Endodermal cell (in vitro differentiated cells): ENCODE measurements at regions not wholly inside any gene's neighbourhood (a gene's known extent, or its start where the extent isn't known, plus 50 kb on each side); places are given as distances from the start of the nearest gene placed in this dataset.

Source experiments
- DNase-seq: peaks from one replicate; pipeline ENCODE4 v3.0.0-alpha.2; 2017
- H3K27ac ChIP-seq: 2 replicates; pipeline ENCODE4 v1.5.1; 2013; ENCODE audit warnings: mild to moderate bottlenecking, low read depth, low read length, moderate library complexity
- H3K27me3 ChIP-seq: 2 replicates; pipeline ENCODE4 v1.6.1; 2013; ENCODE audit warnings: mild to moderate bottlenecking, low read length, moderate library complexity; ENCODE audit not compliant: insufficient read depth, control insufficient read depth, poor library complexity, severe bottlenecking
- H3K36me3 ChIP-seq: 2 replicates; pipeline ENCODE4 v1.7.0; 2013; ENCODE audit warnings: mild to moderate bottlenecking, low read length, moderate library complexity; ENCODE audit not compliant: control insufficient read depth, insufficient read depth
- H3K4me1 ChIP-seq: one replicate; pipeline ENCODE4 v1.7.0; 2013; ENCODE audit warnings: low read length; ENCODE audit not compliant: control insufficient read depth, insufficient read depth
- H3K4me3 ChIP-seq: 2 replicates; pipeline ENCODE4 v1.5.1; 2013; ENCODE audit warnings: mild to moderate bottlenecking, low read length, moderate library complexity
- H3K9ac ChIP-seq: 2 replicates; pipeline ENCODE4 v1.6.1; 2013; ENCODE audit warnings: mild to moderate bottlenecking, low read length, moderate library complexity; ENCODE audit not compliant: poor library complexity, severe bottlenecking; ENCODE audit errors: extremely low read depth
- H3K9me3 ChIP-seq: 2 replicates; pipeline ENCODE4 v1.6.1; 2013; ENCODE audit warnings: mild to moderate bottlenecking, low read length, moderate library complexity; ENCODE audit not compliant: control insufficient read depth
- H3K27ac Mint-ChIP-seq: 2 replicates; pipeline ENCODE4 v1.8.0; 2020; ENCODE audit warnings: mixed read lengths
- H3K27me3 Mint-ChIP-seq: 2 replicates; pipeline ENCODE4 v1.8.0; 2021; ENCODE audit warnings: mild to moderate bottlenecking, mixed read lengths; ENCODE audit not compliant: insufficient read depth
- H3K36me3 Mint-ChIP-seq: 2 replicates; pipeline ENCODE4 v1.8.0; 2020; ENCODE audit warnings: low read depth, mixed read lengths
- H3K4me1 Mint-ChIP-seq: 2 replicates; pipeline ENCODE4 v1.8.0; 2020; ENCODE audit warnings: mixed read lengths
- H3K4me3 Mint-ChIP-seq: 2 replicates; pipeline ENCODE4 v1.8.0; 2020; ENCODE audit warnings: mild to moderate bottlenecking, moderate library complexity, mixed read lengths
- H3K9me3 Mint-ChIP-seq: 2 replicates; pipeline ENCODE4 v1.8.0; 2020; ENCODE audit warnings: mild to moderate bottlenecking, mixed read lengths
- WGBS, 2 experiments: methylation state at CpG; one replicate each; pipeline versions ENCODE4 v1.1.5 to v1.1.7; 2013; ENCODE audit warnings: missing lambda C conversion rate in 2 of 2, mixed read lengths in 1 of 2; ENCODE audit not compliant: insufficient coverage in 1 of 2, insufficient read length in 1 of 2; 5-methylcytosine and 5-hydroxymethylcytosine counted together
- TF ChIP-seq, protein P1 (sequence below): fragments of 200-600 bp; sonication (generic); conservative IDR thresholded peaks from 2 replicates; pipeline ENCODE4 v1.5.0; 2021; ENCODE audit warnings: antibody characterized with exemption, mild to moderate bottlenecking

DNA sequence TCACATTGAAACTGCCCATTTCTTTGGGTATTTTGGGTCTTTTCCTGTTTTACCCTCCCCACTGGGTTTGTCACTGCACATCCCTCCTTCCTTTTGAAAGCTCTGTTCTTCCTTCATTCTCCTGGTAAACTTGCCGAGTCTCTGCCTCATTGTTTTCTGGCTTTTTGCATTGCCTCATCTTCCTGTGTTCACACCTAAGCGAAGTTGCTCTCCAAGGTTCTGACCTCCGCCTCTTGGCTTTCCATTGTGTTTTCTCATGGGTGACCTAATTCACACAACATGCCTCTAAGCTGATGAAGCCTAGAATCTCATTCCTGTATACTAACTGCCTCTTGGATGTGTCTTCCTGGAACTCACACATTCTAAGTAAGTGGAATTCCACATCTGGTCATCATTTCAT, 1096.1 kb upstream of the EEF2KMT start:
- no peaks in the 10 kb centered on the region for H3K4me1 ChIP-seq
- Mint-ChIP-seq H3K36me3 (no peaks in the 10 kb centered on the region), H3K4me1 (peaks cover 20% of the 10 kb centered on the region), H3K27me3 (no peaks in the 10 kb centered on the region), H3K4me3 (no peak overlapping the region), H3K9me3 (no peaks in the 10 kb centered on the region), H3K27ac (no peak overlapping the region)
- 20 to 27% methylated on average over 3 of the region's 3 CpGs for WGBS, 2 experiments
- H3K36me3 ChIP-seq: no peaks in the 10 kb centered on the region
- peak; percentile 95 for DNase-seq
- H3K4me3 ChIP-seq: no peak overlapping the region
- no peak overlapping the region for H3K27ac ChIP-seq
- H3K9me3 ChIP-seq: no peaks in the 10 kb centered on the region
- TF ChIP-seq, protein P1, sequence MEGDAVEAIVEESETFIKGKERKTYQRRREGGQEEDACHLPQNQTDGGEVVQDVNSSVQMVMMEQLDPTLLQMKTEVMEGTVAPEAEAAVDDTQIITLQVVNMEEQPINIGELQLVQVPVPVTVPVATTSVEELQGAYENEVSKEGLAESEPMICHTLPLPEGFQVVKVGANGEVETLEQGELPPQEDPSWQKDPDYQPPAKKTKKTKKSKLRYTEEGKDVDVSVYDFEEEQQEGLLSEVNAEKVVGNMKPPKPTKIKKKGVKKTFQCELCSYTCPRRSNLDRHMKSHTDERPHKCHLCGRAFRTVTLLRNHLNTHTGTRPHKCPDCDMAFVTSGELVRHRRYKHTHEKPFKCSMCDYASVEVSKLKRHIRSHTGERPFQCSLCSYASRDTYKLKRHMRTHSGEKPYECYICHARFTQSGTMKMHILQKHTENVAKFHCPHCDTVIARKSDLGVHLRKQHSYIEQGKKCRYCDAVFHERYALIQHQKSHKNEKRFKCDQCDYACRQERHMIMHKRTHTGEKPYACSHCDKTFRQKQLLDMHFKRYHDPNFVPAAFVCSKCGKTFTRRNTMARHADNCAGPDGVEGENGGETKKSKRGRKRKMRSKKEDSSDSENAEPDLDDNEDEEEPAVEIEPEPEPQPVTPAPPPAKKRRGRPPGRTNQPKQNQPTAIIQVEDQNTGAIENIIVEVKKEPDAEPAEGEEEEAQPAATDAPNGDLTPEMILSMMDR: no peak
- H3K27me3 ChIP-seq: no peaks in the 10 kb centered on the region
- no peak overlapping the region for H3K9ac ChIP-seq

DNA sequence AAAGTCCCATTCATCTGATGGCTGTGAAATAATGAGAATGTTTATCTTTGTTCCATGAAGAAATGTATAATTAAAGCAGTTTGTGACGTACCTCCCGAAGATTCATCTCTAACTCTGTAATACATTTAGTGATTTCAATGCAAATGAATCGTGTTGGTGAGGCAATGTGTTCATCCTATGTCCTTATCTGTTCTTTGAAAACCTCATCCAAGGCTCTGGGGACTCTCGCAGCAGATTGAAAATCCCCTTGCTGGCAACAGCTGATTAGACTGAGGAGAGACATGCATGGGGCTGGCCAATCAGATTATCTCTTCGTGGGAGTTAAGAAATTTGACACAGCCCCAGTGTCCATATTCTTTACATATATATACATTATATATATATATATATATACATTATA, 1095.4 kb upstream of the EEF2KMT start:
- Mint-ChIP-seq H3K36me3 (no peaks in the 10 kb centered on the region), H3K27me3 (no peaks in the 10 kb centered on the region), H3K27ac (no peak overlapping the region), H3K4me3 (no peak overlapping the region), H3K9me3 (no peaks in the 10 kb centered on the region), H3K4me1 (peaks cover 15% of the 10 kb centered on the region)
- H3K9me3 ChIP-seq: no peaks in the 10 kb centered on the region
- DNase-seq: no peak
- TF ChIP-seq, protein P1: no peak
- H3K36me3 ChIP-seq: no peaks in the 10 kb centered on the region
- no peaks in the 10 kb centered on the region for H3K4me1 ChIP-seq
- no peak overlapping the region for H3K9ac ChIP-seq
- no peaks in the 10 kb centered on the region for H3K27me3 ChIP-seq
- no peak overlapping the region for H3K4me3 ChIP-seq
- WGBS, 2 experiments: 89 to 99% methylated on average over 4 of the region's 5 CpGs
- no peak overlapping the region for H3K27ac ChIP-seq

DNA sequence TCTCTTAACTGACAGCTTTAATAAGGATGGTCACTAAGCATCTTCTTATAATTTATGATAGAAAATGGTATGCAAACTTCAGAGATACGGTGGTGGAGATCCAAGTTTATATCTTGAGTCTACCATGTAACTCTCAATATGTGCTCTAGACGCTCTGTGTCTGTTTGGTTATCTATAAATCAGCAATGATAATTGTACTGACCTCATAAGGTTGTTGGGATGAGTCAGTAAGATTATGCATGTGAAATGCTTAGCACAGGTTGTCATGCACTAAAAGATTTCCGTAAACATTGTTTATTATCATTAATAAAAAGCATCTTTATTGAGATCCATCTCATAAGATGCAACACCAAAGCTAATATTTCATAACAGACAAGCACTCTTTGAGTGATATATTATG, 1094.9 kb upstream of the EEF2KMT start:
- no peak for DNase-seq
- H3K4me3 ChIP-seq: no peak overlapping the region
- H3K36me3 ChIP-seq: no peaks in the 10 kb centered on the region
- no peak overlapping the region for H3K4me3 Mint-ChIP-seq
- H3K27ac ChIP-seq: no peak overlapping the region
- WGBS, 2 experiments: 94 to 100% methylated on average over 1 to 3 of the region's 3 CpGs
- no peaks in the 10 kb centered on the region for H3K27me3 ChIP-seq
- no peaks in the 10 kb centered on the region for H3K36me3 Mint-ChIP-seq
- TF ChIP-seq, protein P1: no peak
- no peaks in the 10 kb centered on the region for H3K4me1 ChIP-seq
- H3K9me3 ChIP-seq: no peaks in the 10 kb centered on the region
- no peak overlapping the region for H3K9ac ChIP-seq
- no peak overlapping the region for H3K27ac Mint-ChIP-seq
- no peaks in the 10 kb centered on the region for H3K9me3 Mint-ChIP-seq
- H3K27me3 Mint-ChIP-seq: no peaks in the 10 kb centered on the region
- peaks cover 12% of the 10 kb centered on the region for H3K4me1 Mint-ChIP-seq
